CD4-positive, alpha-beta T cell treated with Interleukin-15 for 4 hours (primary cell): ENCODE measurements at regions not wholly inside any gene's neighbourhood (a gene's known extent, or its start where the extent isn't known, plus 50 kb on each side); places are given as distances from the start of the nearest gene placed in this dataset.

Experiments used
- DNase-seq: peaks from one replicate; pipeline ENCODE4 v3.0.0-alpha.2; 2020; ENCODE audit warnings: low spot score

GRCh38 chr5:105030153-105030552 lies 1467.6 kb upstream of the NUDT12 start:
- no peak for DNase-seq

GRCh38 chr5:105015098-105015497 lies 1452.5 kb upstream of the NUDT12 start:
- no peak for DNase-seq

DNA sequence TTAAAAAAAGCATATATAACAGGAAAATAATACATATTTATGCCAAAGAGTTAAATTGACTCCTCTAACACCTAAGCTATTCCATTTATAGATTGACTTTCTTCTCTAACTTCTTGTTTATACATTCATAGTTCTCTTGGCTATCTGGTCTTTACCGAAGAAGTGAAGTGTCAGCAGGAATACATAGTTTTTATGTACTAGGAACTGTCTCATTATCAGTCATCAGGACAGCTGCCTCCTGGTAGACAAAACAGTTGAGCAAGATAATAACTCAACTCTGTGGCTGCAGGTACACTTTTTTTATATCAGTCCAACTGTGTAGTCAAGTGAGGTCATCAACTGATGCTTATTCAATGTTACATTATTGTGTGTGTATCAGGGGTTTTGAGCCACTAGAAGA lies 1436.0 kb upstream of the NUDT12 start:
- no peak for DNase-seq

- no peak for DNase-seq
Observed at GRCh38 chr5:104998169-104998568, 1435.6 kb upstream of the NUDT12 start.

DNA sequence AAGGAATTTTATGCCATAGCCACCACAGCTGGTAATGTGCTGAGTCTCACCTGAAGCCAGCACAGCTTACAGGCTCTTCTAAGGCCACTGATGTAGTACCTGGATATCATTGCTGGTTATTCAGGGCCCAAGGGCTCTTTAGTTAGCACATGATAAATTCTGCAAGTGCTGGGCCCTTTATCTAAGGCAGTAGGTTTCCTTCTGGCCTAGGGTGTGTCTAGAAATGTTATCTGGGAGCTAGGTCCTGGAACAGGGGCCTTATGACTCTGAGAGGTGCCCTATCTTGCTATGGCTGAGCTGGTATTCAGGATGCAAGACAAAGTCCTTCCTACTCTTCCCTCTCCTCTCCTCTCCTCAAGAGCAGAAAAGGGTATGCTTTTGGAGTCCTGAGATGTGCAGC lies 1424.5 kb upstream of the NUDT12 start:
- no peak for DNase-seq

DNA sequence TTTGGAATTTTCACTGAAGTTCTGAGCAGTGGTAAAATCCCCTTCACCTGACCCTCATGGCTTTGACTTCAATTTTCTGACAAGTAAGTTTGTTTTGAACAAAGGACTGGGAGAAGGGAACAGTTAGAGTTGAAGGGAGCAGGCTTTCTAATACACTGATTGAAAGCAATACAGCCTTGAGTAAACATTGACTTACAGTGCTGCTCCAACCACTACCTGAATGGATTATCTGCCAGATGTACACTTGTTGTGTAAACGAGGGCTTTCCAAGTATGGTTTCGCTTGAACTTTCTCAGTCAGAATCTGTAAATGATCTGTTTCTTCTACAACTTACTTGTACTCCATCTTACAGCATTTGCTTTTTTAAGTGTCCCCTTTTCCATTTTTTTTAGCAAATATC lies 1414.9 kb upstream of the NUDT12 start:
- DNase-seq = no peak

- no peak for DNase-seq
Observed at GRCh38 chr5:104967806-104968410, 1405.3 kb upstream of the NUDT12 start.

GRCh38 chr5:104965006-104965405 lies 1402.4 kb upstream of the NUDT12 start:
- no peak for DNase-seq

- no peak for DNase-seq
Observed at GRCh38 chr5:104955479-104955878, 1392.9 kb upstream of the NUDT12 start.

- DNase-seq = no peak
Observed at GRCh38 chr5:104952876-104953275, 1390.3 kb upstream of the NUDT12 start.

GRCh38 chr5:104951829-104952228 lies 1389.2 kb upstream of the NUDT12 start:
- DNase-seq = no peak

DNA sequence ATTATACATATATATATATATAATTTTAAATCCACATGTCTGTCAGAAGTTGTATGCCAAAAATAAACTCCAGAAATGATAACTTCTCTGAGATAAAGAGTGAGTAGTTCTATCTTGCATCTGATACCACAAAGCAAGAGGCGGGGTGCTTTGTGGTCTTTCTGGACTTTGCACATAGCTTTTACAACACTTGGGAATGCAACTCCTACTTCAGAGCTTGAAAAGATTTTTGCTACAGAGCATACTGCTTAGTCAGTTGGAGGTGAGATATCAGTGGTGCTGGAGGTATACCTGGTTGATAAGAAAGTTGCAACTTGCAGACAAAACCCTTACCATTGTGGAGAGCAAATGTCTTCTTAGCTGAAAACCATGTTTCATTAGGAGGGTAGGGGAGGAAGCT lies 1384.5 kb upstream of the NUDT12 start:
- DNase-seq = no peak

DNA sequence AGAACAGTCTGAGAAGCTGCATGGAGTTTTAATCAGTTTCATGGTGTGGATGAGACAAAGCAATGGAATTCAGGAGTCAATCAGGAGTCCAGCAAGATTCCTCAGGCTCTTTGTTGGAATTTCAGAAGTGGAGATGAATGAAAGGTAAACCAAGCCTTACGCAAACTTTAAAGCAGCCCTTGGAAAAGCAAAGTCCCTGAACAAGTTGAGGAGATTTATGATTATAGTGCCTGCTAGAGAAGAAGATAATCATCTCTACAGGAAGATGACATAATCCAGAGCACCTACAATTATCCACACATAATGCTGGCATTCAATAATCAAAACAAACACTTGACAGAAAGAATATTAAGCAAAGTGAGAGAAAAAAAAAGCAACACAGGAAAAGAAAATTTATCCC lies 1380.1 kb upstream of the NUDT12 start:
- DNase-seq = no peak

DNA sequence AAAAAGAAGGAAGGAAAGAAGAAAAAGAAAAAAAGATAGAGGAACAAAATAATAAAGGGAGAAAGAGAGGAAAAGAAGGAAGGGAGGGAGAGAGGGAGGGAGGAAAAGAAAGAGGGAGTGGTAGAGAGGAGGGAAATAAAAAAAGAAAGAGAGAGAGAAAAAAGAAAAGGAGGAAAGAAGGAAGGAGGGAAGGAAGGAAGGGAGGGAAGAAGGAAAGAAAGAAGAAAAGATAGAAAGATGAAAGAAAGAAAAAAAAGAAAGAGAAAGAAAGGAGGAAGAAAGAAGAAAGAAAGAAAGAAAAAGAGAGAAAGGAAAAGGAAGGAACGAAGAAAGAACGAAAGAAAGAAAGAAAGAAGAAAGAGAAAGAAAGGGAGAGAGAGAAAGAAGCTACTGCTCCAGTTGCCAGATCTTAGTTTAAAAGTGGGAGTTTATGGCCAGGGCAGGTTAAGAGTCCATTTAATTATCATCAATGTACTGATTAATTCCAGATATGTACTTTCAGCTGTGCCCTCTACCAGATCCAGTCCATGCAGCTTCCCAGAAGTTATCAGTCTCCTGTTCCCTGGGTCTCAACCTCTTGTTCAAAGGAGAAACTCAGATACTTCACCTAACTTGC lies 1378.5 kb upstream of the NUDT12 start:
- no peak for DNase-seq

- no peak for DNase-seq
Observed at GRCh38 chr5:104937598-104937997, 1375.0 kb upstream of the NUDT12 start.

- no peak for DNase-seq
Observed at GRCh38 chr5:104932431-104932830, 1369.8 kb upstream of the NUDT12 start.

DNA sequence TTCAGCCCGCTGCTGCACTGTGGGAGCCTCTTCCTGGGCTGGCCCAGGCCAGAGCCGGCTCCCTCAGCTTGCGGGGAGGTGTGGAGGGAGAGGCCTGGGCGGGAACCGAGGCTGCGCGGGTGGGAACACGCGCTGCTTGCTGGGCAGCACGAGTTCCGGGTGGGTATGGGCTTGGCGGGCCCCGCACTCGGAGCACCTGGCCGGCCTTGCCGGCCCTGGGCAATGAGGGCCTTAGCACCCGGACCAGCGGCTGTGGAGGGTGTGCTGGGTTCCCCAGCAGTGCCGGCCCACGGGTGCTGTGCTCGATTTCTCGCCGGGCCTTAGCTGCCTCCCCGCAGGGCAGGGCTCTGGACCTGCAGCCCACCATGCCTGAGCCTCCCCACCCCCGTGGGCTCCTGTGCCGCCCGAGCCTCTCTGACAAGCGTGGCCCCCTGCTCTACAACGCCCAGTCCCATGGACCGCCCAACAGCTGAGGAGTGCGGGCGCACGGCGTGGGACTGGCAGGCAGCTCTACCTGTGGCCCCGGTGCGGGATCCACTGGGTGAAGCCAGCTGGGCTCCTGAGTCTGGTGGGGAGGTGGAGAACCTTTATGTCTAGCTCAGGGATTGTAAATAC lies 1366.4 kb upstream of the NUDT12 start:
- DNase-seq = no peak

DNA sequence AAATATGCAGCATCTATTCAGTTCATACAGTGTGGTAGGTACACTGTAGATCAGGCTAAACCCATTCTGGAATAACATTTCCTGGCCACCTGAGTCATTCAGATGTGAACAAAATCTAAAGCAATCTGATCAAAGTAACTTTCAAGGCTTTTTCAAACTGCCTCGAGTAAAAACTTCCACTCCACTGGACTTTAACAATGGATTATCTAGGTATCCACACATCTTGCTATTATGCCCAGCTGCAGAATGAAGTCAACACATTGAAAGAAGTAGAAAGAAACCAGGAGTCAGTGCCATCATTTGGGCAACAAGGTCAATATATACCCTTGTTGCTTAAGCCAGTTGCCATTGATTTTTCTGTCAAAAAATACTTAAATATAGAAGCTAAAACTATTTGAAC lies 1352.6 kb upstream of the NUDT12 start:
- no peak for DNase-seq

DNA sequence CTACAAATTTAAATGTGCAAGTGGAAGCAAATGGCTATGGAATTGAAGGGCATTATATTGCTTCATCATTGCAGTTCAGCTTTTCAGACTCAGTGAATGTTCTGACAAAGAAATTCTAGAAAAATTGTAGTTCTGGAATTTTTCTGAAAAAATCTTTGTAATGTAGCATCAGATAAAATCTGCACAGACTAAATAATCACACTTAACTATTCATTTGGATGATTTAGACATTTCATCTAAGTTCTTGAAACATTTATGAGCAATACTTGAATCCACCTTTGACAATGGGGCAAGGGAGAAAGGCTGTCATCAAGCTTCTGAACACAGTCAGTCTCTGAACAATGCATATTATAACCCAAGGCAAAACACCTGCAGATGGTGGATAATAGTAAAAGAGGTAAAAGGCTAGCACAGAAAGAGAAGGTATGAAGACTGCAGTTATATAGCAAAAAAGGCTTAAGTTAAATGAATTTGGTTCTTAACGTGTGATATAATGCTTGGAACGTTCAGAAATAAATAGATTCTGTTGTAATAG lies 1352.0 kb upstream of the NUDT12 start:
- no peak for DNase-seq

DNA sequence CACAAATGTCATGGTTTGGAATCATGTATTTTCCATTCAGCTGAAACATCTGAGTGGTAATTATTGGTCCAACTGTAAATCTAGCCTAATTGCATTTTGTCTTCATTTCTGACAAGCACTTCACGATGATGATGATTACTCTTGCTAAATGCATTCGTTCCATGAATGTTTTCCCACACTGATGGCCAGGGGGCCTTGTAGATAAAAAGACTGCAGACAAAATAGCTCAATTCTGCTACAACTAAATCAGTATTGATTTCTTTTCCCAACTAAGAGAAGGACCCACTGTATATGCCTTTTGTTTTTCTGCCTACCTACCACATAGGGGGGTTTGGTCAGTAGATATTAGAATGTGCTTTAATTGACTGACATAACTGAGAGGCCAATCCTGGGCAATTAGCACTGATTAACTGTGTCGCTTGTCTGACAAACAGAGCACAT lies 1351.3 kb upstream of the NUDT12 start:
- no peak for DNase-seq

- DNase-seq = no peak
Observed at GRCh38 chr5:104909803-104910202, 1347.2 kb upstream of the NUDT12 start.

DNA sequence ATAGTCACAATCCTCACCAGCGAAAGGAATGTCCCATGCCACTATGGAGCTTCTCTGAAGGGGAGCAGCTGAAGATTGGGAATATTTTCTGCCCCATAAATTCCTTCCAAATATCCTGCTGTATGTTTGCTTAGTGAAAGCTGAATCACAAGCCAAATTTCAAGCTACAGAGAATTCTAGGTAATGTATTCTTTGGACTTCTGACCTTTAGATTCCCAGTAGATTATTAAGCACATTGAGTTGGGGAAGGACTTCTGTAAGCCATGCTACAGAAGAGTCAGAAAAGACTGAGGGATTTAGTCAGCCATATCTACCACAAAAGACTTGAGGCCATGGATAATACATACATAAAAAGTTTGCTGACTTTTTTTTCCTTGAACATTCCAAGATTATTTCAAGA lies 1342.0 kb upstream of the NUDT12 start:
- no peak for DNase-seq

- no peak for DNase-seq
Observed at GRCh38 chr5:104903941-104904340, 1341.4 kb upstream of the NUDT12 start.

GRCh38 chr5:104891596-104891995 lies 1329.0 kb upstream of the NUDT12 start:
- no peak for DNase-seq
